A549 (cell line): ENCODE measurements at regions not wholly inside any gene's neighbourhood (a gene's known extent, or its start where the extent isn't known, plus 50 kb on each side); places are given as distances from the start of the nearest gene placed in this dataset.

Experiments used
- ATAC-seq, 2 experiments: fragments of 200-7000 bp in 1 of 2; fragments of >200 bp in 1 of 2; cut with Nextera tagmentation in 1 of 2; cut with Tn5 transposase in 1 of 2; 3 replicates each; pipeline versions ENCODE4 v1.8.0 to v1.9.1; 2018 to 2020; ENCODE audit warnings: mild to moderate bottlenecking in 1 of 2, moderate library complexity in 1 of 2
- CTCF ChIA-PET: fragments of 300-600 bp; sonication (Branson Sonifier 250); formaldehyde crosslinking; extraction: SDS; loops from one replicate; lab custom pipeline; 2021; ENCODE audit warnings: antibody characterized with exemption, inconsistent platforms; lab: Yijun Ruan, JAX
- POLR2A ChIA-PET: fragments of 350-600 bp; formaldehyde crosslinking; extraction: SDS; loops from one replicate; lab custom pipeline; 2021; ENCODE audit warnings: antibody characterized with exemption, inconsistent platforms; lab: Yijun Ruan, JAX
- DNase-seq, 2 experiments: peaks; one replicate each; pipeline versions ENCODE4 v3.0.0 to v3.0.0-alpha.2; 2011 to 2016; ENCODE audit warnings: low read depth in 1 of 2, low spot score in 1 of 2
- FAIRE-seq: peaks from 2 replicates; lab custom pipeline; 2011; peaks lifted over from hg19 to GRCh38; lab: Jason Lieb, UNC
- H3K27ac ChIP-seq, 2 experiments: fragments of >200 bp; sonication (Bioruptor Twin); formaldehyde crosslinking; 3 replicates each; pipeline ENCODE4 v1.5.1; 2016 to 2017
- H3K4me1 ChIP-seq: fragments of >200 bp; sonication (Bioruptor Twin); formaldehyde crosslinking; 3 replicates; pipeline ENCODE4 v1.6.1; 2016
- H3K4me2 ChIP-seq: fragments of >200 bp; sonication (Bioruptor Twin); formaldehyde crosslinking; 3 replicates; pipeline ENCODE4 v1.6.1; 2016
- H3K4me3 ChIP-seq: fragments of >200 bp; sonication (Bioruptor Twin); formaldehyde crosslinking; 3 replicates; pipeline ENCODE4 v1.5.1; 2016
- H3K9me3 ChIP-seq: fragments of >200 bp; sonication (Bioruptor Twin); formaldehyde crosslinking; 3 replicates; pipeline ENCODE4 v1.6.1; 2016
- CEBPB ChIP-seq, 2 experiments: fragments of >200 bp in 1 of 2; sonication (Bioruptor Twin) in 1 of 2; formaldehyde crosslinking in 1 of 2; IDR thresholded peaks; 2 replicates each; pipeline ENCODE4 v1.6.1; 2012 to 2016
- CTCF ChIP-seq: fragments of >200 bp; sonication (Bioruptor Twin); formaldehyde crosslinking; IDR thresholded peaks from 3 replicates; pipeline ENCODE4 v1.5.1; 2016
- E2F6 ChIP-seq: IDR thresholded peaks from 2 replicates; pipeline ENCODE4 v1.6.1; 2012; ENCODE audit warnings: low read depth, borderline replicate concordance
- EHMT2 ChIP-seq: fragments of 200-600 bp; sonication (generic); IDR thresholded peaks from 2 replicates; pipeline ENCODE4 v1.6.1; 2016; ENCODE audit warnings: antibody characterized with exemption, low read depth, mild to moderate bottlenecking, moderate library complexity
- EP300 ChIP-seq, 2 experiments: fragments of >200 bp; sonication (Bioruptor Twin); formaldehyde crosslinking; IDR thresholded peaks; 2 replicates in 1 of 2; 3 replicates in 1 of 2; pipeline ENCODE4 v1.6.1; 2016 to 2017
- FOXS1 ChIP-seq: fragments of 250-450 bp; sonication (Bioruptor Pico); IDR thresholded peaks from 2 replicates; pipeline ENCODE4 v1.5.0; 2020; ENCODE audit warnings: mild to moderate bottlenecking, moderate library complexity
- HEYL ChIP-seq: fragments of 250-450 bp; sonication (Bioruptor Pico); IDR thresholded peaks from 2 replicates; pipeline ENCODE4 v1.8.0; 2021; ENCODE audit warnings: mild to moderate bottlenecking, moderate library complexity
- HOXA7 ChIP-seq: fragments of 250-450 bp; sonication (Bioruptor Pico); IDR thresholded peaks from 2 replicates; pipeline ENCODE4 v1.5.0; 2020; ENCODE audit warnings: mild to moderate bottlenecking, moderate library complexity
- HOXB13 ChIP-seq: fragments of 250-450 bp; sonication (Bioruptor Pico); IDR thresholded peaks from 2 replicates; pipeline ENCODE4 v1.5.0; 2020; ENCODE audit warnings: low read depth, mild to moderate bottlenecking, moderate library complexity
- KDM5A ChIP-seq: fragments of 200-600 bp; sonication (generic); IDR thresholded peaks from 2 replicates; pipeline ENCODE4 v1.6.1; 2016; ENCODE audit warnings: antibody characterized with exemption, mild to moderate bottlenecking
- MAX ChIP-seq: IDR thresholded peaks from 2 replicates; pipeline ENCODE4 v1.6.1; 2012
- MAZ ChIP-seq: fragments of 150-350 bp; IDR thresholded peaks from 2 replicates; pipeline ENCODE4 v1.6.1; 2014; ENCODE audit warnings: antibody characterized with exemption, low read depth, low read length, borderline replicate concordance
- MYC ChIP-seq: IDR thresholded peaks from 2 replicates; pipeline ENCODE4 v1.6.1; 2012; ENCODE audit warnings: mild to moderate bottlenecking, inconsistent platforms, low read length, improper control_type of control experiment, borderline replicate concordance
- PHF8 ChIP-seq: fragments of 200-600 bp; sonication (generic); IDR thresholded peaks from 2 replicates; pipeline ENCODE4 v1.6.1; 2016; ENCODE audit warnings: low read depth, mild to moderate bottlenecking, antibody characterized with exemption, moderate library complexity, borderline replicate concordance
- POLR2A ChIP-seq: IDR thresholded peaks from 2 replicates; pipeline ENCODE4 v1.6.1; 2012; ENCODE audit warnings: mild to moderate bottlenecking, low read length
- POLR2AphosphoS2 ChIP-seq: conservative IDR thresholded peaks from 2 replicates; pipeline ENCODE4 v1.6.1; 2012; ENCODE audit warnings: low read length, improper control_type of control experiment, inconsistent platforms
- RCOR1 ChIP-seq: fragments of 150-350 bp; IDR thresholded peaks from 2 replicates; pipeline ENCODE4 v1.6.1; 2014; ENCODE audit warnings: antibody characterized with exemption, low read length, low read depth
- REST ChIP-seq: fragments of 200-600 bp; sonication (generic); IDR thresholded peaks from 2 replicates; pipeline ENCODE4 v1.6.1; 2016; ENCODE audit warnings: antibody characterized with exemption, mild to moderate bottlenecking, moderate library complexity
- RNF2 ChIP-seq: fragments of 200-600 bp; sonication (generic); IDR thresholded peaks from 2 replicates; pipeline ENCODE4 v1.6.1; 2016; ENCODE audit warnings: low read depth, mild to moderate bottlenecking, antibody characterized with exemption, moderate library complexity, borderline replicate concordance
- SMC3 ChIP-seq: fragments of >200 bp; sonication (Bioruptor Twin); formaldehyde crosslinking; IDR thresholded peaks from 3 replicates; pipeline ENCODE4 v1.6.1; 2018; ENCODE audit warnings: inconsistent platforms
- TFCP2L1 ChIP-seq: fragments of 250-450 bp; sonication (Bioruptor Pico); IDR thresholded peaks from 2 replicates; pipeline ENCODE4 v1.5.0; 2021; ENCODE audit warnings: mild to moderate bottlenecking
- TP53 ChIP-seq: fragments of 250-450 bp; sonication (Bioruptor Pico); IDR thresholded peaks from 2 replicates; pipeline ENCODE4 v1.5.0; 2021; ENCODE audit warnings: mild to moderate bottlenecking, moderate library complexity
- ZNF302 ChIP-seq: fragments of 250-450 bp; sonication (Bioruptor Pico); IDR thresholded peaks from 2 replicates; pipeline ENCODE4 v1.9.0; 2021; ENCODE audit warnings: inconsistent platforms, mild to moderate bottlenecking, moderate library complexity
- ZSCAN20 ChIP-seq: fragments of 250-450 bp; sonication (Bioruptor Pico); IDR thresholded peaks from 2 replicates; pipeline ENCODE4 v1.8.0; 2022; ENCODE audit warnings: mild to moderate bottlenecking, moderate library complexity
- WGBS: methylation state at CpG from one replicate; pipeline ENCODE4 v1.1.6; 2017; ENCODE audit errors: missing lambda C conversion rate; 5-methylcytosine and 5-hydroxymethylcytosine counted together

- Histone ChIP-seq H3K9me3 (no peaks in the 10 kb centered on the region), H3K27ac (no peak overlapping the region), H3K4me1 (no peaks in the 10 kb centered on the region), H3K4me3 (no peak overlapping the region), H3K4me2 (no peak overlapping the region)
- CTCF ChIA-PET = no interaction called here
- ATAC-seq (no peak), FAIRE-seq (no peak), DNase-seq (no peak)
- WGBS = 26% methylated on average over 1 of the region's 1 CpG
- POLR2A ChIA-PET = no interaction called here
- TF ChIP-seq TP53 (CRISPR knock-in tag) (no peak), RCOR1 (no peak), RNF2 (no peak), HOXB13 (CRISPR knock-in tag) (no peak), CTCF (no peak), CEBPB (IDR thresholded peaks at IDR 0.05) (no peak), E2F6 (no peak), TFCP2L1 (CRISPR knock-in tag) (no peak), ZNF302 (CRISPR knock-in tag) (no peak), FOXS1 (CRISPR knock-in tag) (no peak)
Observed at GRCh38 chr11:90874986-90875385, 652.1 kb upstream of the CHORDC1 start.

GRCh38 chr11:90874281-90874680 is 651.4 kb upstream of the CHORDC1 start:
- ATAC-seq = no peak
- Histone ChIP-seq H3K27ac (no peak overlapping the region), H3K4me2 (no peak overlapping the region), H3K4me3 (no peak overlapping the region), H3K4me1 (no peaks in the 10 kb centered on the region), H3K9me3 (no peaks in the 10 kb centered on the region)
- CTCF ChIA-PET = no interaction called here
- FAIRE-seq = no peak
- DNase-seq = no peak
- no peak for TF ChIP-seq KDM5A
- TF ChIP-seq E2F6 = no peak
- TF ChIP-seq POLR2A = no peak
- TF ChIP-seq MAZ = no peak
- TF ChIP-seq MAX = no peak
- no peak for TF ChIP-seq ZSCAN20 (CRISPR knock-in tag)
- TF ChIP-seq PHF8 = no peak
- no peak for TF ChIP-seq HOXA7
- no peak for TF ChIP-seq EHMT2
- TF ChIP-seq EP300 (IDR thresholded peaks at IDR 0.05) = no peak
- no peak for TF ChIP-seq MYC
- no peak for TF ChIP-seq REST
- no peak for TF ChIP-seq POLR2AphosphoS2
- TF ChIP-seq SMC3 = no peak
- TF ChIP-seq HEYL (CRISPR knock-in tag) = no peak
- POLR2A ChIA-PET = no interaction called here
